SH-SY5Y (cell line): ENCODE measurements at regions not wholly inside any gene's neighbourhood (a gene's known extent, or its start where the extent isn't known, plus 50 kb on each side); places are given as distances from the start of the nearest gene placed in this dataset.

ENCODE experiments used
- GATA2 ChIP-seq: IDR thresholded peaks from 2 replicates; pipeline ENCODE4 v1.6.1; 2011; ENCODE audit warnings: mild to moderate bottlenecking, low read depth, low read length
- GATA3 ChIP-seq: IDR thresholded peaks from 2 replicates; pipeline ENCODE4 v1.6.1; 2011; ENCODE audit warnings: low read depth, mild to moderate bottlenecking, low read length, moderate library complexity

- TF ChIP-seq GATA2 (no peak), GATA3 (no peak)
Observed at GRCh38 chr2:8599421-8600242, 82.2 kb upstream of the ID2 start.
